Activated B cell treated with CpG ODN at 0.5 μM for 24 hours (primary cell): ENCODE measurements at regions not wholly inside any gene's neighbourhood (a gene's known extent, or its start where the extent isn't known, plus 50 kb on each side); places are given as distances from the start of the nearest gene placed in this dataset.

Experiments used
- ATAC-seq: fragments of 200-7000 bp; cut with Tn5 transposase; one replicate; pipeline ENCODE4 v1.10.0; 2021; ENCODE audit warnings: low read depth, mild to moderate bottlenecking, moderate library complexity
- CTCF ChIA-PET: fragments of 350-600 bp; sonication (Branson Sonifier 250); formaldehyde crosslinking; loops from one replicate; lab custom pipeline; 2021; ENCODE audit warnings: antibody characterized with exemption; lab: Charles Lee
- POLR2A ChIA-PET: fragments of 350-600 bp; sonication (Branson Sonifier 250); formaldehyde crosslinking; loops from one replicate; lab custom pipeline; 2021; ENCODE audit warnings: antibody characterized with exemption; lab: Charles Lee
- DNase-seq: peaks from one replicate; pipeline ENCODE4 v3.0.0; 2022
- H3K27ac Mint-ChIP-seq: one replicate; pipeline ENCODE4 v1.8.0; 2020; ENCODE audit warnings: mixed read lengths
- H3K27me3 Mint-ChIP-seq: one replicate; pipeline ENCODE4 v1.8.0; 2021; ENCODE audit warnings: mixed read lengths
- H3K36me3 Mint-ChIP-seq: one replicate; pipeline ENCODE4 v1.8.0; 2021; ENCODE audit warnings: low read depth, mixed read lengths
- H3K4me1 Mint-ChIP-seq: one replicate; pipeline ENCODE4 v1.8.0; 2021; ENCODE audit warnings: mixed read lengths
- H3K4me3 Mint-ChIP-seq: one replicate; pipeline ENCODE4 v1.8.0; 2020; ENCODE audit warnings: mild to moderate bottlenecking, mixed read lengths
- H3K9me3 Mint-ChIP-seq: one replicate; pipeline ENCODE4 v1.8.0; 2020; ENCODE audit warnings: mixed read lengths
- intact Hi-C: fragments of 100-400 bp; cut with micrococcal nuclease; formaldehyde crosslinking; loops from one replicate; pipeline ENCODE4 v1.15.1; 2024
- TF ChIP-seq, protein P1 (sequence below): fragments of 200-600 bp; IDR thresholded peaks from one replicate; pipeline ENCODE4 v1.8.0; 2022; ENCODE audit warnings: antibody characterized with exemption, mild to moderate bottlenecking

DNA sequence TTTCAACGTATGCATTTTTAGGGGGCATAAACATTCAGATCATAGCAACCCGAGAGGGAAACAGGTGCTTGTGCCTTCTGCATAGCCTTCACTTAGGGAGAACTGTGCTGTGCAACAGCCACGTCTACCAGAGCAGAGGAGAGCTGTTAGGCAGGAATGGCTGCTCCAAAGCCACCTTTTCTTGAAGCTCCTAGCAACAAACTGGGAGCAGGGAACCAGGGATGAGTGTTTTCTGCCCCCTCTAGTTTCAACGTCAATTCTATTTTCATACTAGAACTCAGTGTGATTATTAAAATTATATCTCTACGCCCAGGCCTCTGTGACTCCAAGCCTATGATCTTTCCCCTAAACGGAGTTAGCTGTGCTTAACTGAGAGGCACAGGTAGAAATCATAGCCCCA lies 290.0 kb downstream of the HAPSTR1 start:
- ChIA-PET POLR2A (no interaction called here), CTCF (no interaction called here)
- DNase-seq = no peak
- Mint-ChIP-seq H3K27ac (no peak overlapping the region), H3K27me3 (peaks cover 13% of the 10 kb centered on the region), H3K36me3 (no peaks in the 10 kb centered on the region), H3K4me3 (no peak overlapping the region), H3K9me3 (no peaks in the 10 kb centered on the region), H3K4me1 (no peaks in the 10 kb centered on the region)
- intact Hi-C loops = no loop called here
- no peak for ATAC-seq
- TF ChIP-seq, protein P1, sequence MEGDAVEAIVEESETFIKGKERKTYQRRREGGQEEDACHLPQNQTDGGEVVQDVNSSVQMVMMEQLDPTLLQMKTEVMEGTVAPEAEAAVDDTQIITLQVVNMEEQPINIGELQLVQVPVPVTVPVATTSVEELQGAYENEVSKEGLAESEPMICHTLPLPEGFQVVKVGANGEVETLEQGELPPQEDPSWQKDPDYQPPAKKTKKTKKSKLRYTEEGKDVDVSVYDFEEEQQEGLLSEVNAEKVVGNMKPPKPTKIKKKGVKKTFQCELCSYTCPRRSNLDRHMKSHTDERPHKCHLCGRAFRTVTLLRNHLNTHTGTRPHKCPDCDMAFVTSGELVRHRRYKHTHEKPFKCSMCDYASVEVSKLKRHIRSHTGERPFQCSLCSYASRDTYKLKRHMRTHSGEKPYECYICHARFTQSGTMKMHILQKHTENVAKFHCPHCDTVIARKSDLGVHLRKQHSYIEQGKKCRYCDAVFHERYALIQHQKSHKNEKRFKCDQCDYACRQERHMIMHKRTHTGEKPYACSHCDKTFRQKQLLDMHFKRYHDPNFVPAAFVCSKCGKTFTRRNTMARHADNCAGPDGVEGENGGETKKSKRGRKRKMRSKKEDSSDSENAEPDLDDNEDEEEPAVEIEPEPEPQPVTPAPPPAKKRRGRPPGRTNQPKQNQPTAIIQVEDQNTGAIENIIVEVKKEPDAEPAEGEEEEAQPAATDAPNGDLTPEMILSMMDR = no peak

DNA sequence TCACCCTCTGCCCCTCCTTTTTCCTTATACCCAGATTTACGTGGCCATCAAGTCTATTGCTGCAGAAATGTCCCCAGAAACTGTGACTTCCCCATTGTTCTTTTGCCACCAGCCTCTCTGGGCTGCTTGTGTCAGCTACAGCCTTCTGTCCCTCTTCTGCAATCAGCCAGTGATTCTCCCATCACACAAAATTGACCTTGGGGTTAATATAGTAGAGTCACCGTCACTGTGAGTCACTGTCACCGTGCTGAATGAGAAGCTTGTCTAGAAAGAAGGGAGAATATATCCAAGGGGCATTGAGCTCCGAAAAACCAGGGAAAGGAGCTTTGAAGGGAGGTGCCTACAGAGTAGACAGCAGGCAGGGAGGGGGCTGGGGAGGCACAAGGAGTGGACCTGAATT lies 290.5 kb downstream of the HAPSTR1 start:
- ATAC-seq (no peak), DNase-seq (no peak)
- no peak overlapping the region for H3K27ac Mint-ChIP-seq
- ChIA-PET POLR2A (no interaction called here), CTCF (no interaction called here)
- peaks cover 13% of the 10 kb centered on the region for H3K27me3 Mint-ChIP-seq
- no peaks in the 10 kb centered on the region for H3K9me3 Mint-ChIP-seq
- intact Hi-C loops = no loop called here
- H3K4me1 Mint-ChIP-seq = no peaks in the 10 kb centered on the region
- TF ChIP-seq, protein P1 = no peak
- H3K36me3 Mint-ChIP-seq = no peaks in the 10 kb centered on the region
- H3K4me3 Mint-ChIP-seq = no peak overlapping the region

- intact Hi-C loops = no loop called here
- TF ChIP-seq, protein P1 = no peak
- Mint-ChIP-seq H3K27ac (no peak overlapping the region), H3K4me1 (no peaks in the 10 kb centered on the region), H3K9me3 (peaks cover 5% of the 10 kb centered on the region), H3K4me3 (no peak overlapping the region), H3K36me3 (no peaks in the 10 kb centered on the region), H3K27me3 (peaks cover 7% of the 10 kb centered on the region)
- CTCF ChIA-PET = no interaction called here
- POLR2A ChIA-PET = no interaction called here
- DNase-seq = no peak
- no peak for ATAC-seq
Measured at GRCh38 chr16:9383281-9383680, 291.8 kb downstream of the HAPSTR1 start.

DNA sequence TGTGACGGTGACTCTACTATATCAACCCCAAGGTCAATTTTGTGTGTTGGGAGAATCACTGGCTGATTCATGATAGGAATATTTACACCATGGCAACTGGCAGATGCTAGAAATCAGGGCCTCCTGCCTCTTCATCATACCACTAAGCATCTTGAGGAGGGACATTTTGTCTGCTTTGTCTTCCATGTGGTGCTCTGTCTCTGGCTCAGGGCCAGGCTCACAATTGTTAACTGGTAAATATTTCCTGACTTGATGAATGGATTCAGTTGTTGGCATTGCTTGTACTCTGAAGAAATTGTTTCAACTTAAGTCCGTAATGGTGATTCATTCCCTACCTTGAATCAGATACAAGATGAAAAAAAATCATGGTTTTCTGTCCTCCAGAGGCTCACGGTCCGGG lies 292.7 kb downstream of the HAPSTR1 start:
- DNase-seq (no peak), ATAC-seq (no peak)
- Mint-ChIP-seq H3K4me3 (no peak overlapping the region), H3K27me3 (peaks cover 7% of the 10 kb centered on the region), H3K36me3 (no peaks in the 10 kb centered on the region), H3K27ac (no peak overlapping the region), H3K4me1 (no peaks in the 10 kb centered on the region), H3K9me3 (peaks cover 12% of the 10 kb centered on the region)
- ChIA-PET POLR2A (no interaction called here), CTCF (no interaction called here)
- intact Hi-C loops = no loop called here
- TF ChIP-seq, protein P1 = no peak

- Mint-ChIP-seq H3K4me3 (no peak overlapping the region), H3K9me3 (peaks cover 18% of the 10 kb centered on the region), H3K4me1 (no peaks in the 10 kb centered on the region), H3K36me3 (no peaks in the 10 kb centered on the region), H3K27ac (no peak overlapping the region), H3K27me3 (no peaks in the 10 kb centered on the region)
- intact Hi-C loops = no loop called here
- ChIA-PET POLR2A (no interaction called here), CTCF (no interaction called here)
- DNase-seq = no peak
- no peak for ATAC-seq
- TF ChIP-seq, protein P1 = no peak
Measured at GRCh38 chr16:9389543-9390207, 298.2 kb downstream of the HAPSTR1 start.
